ENCODE measurements at regions not wholly inside any gene's neighbourhood (a gene's known extent, or its start where the extent isn't known, plus 50 kb on each side); places are given as distances from the start of the nearest gene placed in this dataset.

DNA sequence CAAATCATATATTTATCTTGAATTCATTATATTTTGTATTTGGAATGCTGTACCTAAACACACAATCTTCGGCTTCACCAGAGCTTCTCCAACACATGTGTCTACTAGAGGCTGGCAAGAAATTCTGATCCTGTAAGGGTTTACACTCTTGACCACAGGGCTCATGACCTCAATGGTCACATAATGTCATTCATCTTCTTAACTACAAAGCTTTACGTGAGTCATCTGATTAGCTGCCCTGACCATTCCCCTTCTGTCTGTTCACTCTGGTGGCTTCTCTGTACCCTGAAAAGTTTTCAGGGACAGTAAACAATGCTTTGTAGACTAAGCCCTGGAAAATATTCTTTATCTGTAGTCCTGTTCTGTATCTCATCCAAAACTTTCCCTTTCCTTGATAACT, 423.9 kb downstream of the CMPK2 start:
- in situ Hi-C loops (cut with MboI; ENCODE audit: low pct_unique_long_range_greater_than_20kb, low sequenced_read_pairs, unreplicated experiment), result no loop called here
- DNase-seq (ENCODE audit: low spot score), result no peak
- TF ChIP-seq, protein P1, sequence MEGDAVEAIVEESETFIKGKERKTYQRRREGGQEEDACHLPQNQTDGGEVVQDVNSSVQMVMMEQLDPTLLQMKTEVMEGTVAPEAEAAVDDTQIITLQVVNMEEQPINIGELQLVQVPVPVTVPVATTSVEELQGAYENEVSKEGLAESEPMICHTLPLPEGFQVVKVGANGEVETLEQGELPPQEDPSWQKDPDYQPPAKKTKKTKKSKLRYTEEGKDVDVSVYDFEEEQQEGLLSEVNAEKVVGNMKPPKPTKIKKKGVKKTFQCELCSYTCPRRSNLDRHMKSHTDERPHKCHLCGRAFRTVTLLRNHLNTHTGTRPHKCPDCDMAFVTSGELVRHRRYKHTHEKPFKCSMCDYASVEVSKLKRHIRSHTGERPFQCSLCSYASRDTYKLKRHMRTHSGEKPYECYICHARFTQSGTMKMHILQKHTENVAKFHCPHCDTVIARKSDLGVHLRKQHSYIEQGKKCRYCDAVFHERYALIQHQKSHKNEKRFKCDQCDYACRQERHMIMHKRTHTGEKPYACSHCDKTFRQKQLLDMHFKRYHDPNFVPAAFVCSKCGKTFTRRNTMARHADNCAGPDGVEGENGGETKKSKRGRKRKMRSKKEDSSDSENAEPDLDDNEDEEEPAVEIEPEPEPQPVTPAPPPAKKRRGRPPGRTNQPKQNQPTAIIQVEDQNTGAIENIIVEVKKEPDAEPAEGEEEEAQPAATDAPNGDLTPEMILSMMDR (IDR thresholded peaks at IDR 0.05; ENCODE audit: extremely low read depth, insufficient read depth, missing control alignments), result no peak

DNA sequence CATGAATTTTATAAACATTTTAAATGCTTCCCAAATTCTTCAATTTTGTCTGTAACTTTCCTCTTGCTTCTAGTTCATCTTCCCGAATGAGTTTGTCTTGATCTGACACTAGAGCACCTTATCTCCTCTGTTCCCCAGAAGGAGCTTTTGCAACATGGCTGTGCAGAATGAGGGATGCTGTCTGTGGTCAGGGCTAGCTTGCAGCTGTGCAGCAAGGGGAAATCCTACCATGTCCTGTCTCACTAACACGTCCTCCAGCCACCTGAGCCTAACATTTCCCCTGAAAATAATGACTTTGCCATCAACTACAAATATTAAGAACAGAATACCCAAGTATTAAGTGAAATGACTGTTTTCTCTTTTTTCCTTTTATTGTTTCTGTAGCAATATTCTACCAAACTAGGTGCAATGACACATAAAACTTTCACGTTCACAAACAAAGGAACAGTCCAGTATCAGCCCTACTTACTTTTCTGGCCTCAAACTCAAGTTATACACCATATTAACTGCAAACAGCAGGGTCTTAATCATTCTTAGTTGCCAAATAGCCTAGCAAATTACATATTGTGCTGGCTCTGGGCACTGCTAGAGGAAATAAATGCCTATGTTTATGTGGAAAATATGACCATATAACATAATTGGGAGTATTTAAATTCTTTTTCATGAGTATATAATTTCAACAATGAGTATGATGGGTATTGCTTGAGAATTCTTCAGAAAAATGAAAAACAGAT, 423.3 kb downstream of the CMPK2 start:
- no peak for DNase-seq (ENCODE audit: low spot score)
- TF ChIP-seq, protein P1 (IDR thresholded peaks at IDR 0.05; ENCODE audit: extremely low read depth, insufficient read depth, missing control alignments), result no peak
- in situ Hi-C loops (cut with MboI; ENCODE audit: low pct_unique_long_range_greater_than_20kb, low sequenced_read_pairs, unreplicated experiment), result no loop called here

DNA sequence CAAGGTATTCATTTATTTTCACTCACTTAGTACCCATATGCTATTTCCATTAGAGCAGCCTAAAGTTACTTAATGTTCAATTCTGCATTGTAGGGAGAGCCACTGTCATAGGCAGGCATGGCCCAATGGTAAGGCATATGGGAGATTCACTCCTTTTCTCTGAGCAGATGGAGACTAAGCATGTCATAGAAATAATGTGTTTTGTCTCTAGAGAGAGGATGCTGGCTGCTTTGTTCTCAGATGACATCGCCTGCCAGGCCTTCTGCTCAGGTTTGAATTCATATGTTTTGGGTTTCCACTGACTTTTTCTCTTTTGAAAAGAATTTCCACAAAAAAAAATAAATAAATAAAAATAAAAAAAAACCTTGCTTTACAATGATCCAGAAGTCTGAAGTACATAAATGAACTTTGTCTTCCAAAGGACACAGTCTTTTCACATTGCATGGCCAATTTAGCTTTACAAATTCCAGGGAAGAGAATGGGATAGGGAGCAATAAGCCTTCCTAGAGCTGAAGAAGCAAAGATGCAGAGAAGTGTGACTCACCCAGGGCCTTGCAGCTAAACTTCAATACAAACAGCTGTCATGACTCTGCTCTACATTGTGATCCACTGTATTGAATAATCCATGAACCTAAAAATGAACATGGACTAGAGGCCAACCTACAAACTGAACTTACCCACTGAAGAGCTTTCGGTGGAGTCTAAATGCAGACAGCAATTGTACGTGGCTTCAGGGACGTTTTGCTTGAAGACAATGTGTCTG, 422.5 kb downstream of the CMPK2 start:
- no peak for DNase-seq (ENCODE audit: low spot score)
- in situ Hi-C loops (cut with MboI; ENCODE audit: low pct_unique_long_range_greater_than_20kb, low sequenced_read_pairs, unreplicated experiment), result no loop called here
- TF ChIP-seq, protein P1 (IDR thresholded peaks at IDR 0.05; ENCODE audit: extremely low read depth, insufficient read depth, missing control alignments), result no peak

DNA sequence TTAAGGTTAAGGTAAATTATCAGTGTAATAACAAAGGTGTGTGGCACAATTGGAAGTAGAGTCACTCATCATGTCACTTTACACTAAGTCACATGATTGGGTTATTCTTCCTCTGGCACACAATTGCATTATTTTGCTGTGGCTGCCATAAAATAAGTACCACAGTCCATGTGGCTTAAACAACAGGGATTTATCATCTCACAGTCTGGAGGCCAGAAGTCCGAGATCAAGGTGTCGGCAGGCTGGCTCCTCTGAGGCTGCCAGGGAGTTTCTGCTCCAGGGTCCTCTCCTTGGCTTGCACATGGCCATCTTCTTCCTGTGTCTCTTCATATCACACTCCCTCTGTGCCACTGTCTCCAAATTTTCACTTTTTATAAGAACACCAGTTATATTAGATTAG, 421.2 kb downstream of the CMPK2 start:
- in situ Hi-C loops (cut with MboI; ENCODE audit: low pct_unique_long_range_greater_than_20kb, low sequenced_read_pairs, unreplicated experiment), result no loop called here
- TF ChIP-seq, protein P1 (IDR thresholded peaks at IDR 0.05; ENCODE audit: extremely low read depth, insufficient read depth, missing control alignments), result no peak

DNA sequence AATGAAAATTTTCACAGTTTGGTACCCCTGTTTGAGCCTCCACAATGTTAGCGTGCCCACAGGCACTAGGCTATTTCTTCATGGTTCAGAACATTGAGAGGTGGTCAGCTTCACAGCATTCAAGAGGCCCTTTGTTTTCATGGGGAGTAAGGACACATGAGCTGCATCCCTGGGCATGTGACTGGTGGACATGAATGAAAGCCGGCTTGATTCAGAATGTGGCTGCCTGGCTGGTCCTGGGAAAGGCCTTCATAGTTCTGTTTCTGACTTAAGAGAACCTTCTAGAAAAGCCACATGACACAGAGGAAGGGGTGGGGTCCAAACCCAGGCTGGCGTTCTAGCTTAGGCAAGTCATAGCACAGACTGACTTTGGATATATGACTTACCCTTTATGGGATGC, 420.6 kb downstream of the CMPK2 start:
- in situ Hi-C loops (cut with MboI; ENCODE audit: low pct_unique_long_range_greater_than_20kb, low sequenced_read_pairs, unreplicated experiment), result no loop called here
- TF ChIP-seq, protein P1 (IDR thresholded peaks at IDR 0.05; ENCODE audit: extremely low read depth, insufficient read depth, missing control alignments), result no peak
- no peak for DNase-seq (ENCODE audit: low spot score)

More for the DNA sequence above, 421.2 kb downstream of the CMPK2 start:
- DNase-seq (ENCODE audit: low spot score), result no peak

DNA sequence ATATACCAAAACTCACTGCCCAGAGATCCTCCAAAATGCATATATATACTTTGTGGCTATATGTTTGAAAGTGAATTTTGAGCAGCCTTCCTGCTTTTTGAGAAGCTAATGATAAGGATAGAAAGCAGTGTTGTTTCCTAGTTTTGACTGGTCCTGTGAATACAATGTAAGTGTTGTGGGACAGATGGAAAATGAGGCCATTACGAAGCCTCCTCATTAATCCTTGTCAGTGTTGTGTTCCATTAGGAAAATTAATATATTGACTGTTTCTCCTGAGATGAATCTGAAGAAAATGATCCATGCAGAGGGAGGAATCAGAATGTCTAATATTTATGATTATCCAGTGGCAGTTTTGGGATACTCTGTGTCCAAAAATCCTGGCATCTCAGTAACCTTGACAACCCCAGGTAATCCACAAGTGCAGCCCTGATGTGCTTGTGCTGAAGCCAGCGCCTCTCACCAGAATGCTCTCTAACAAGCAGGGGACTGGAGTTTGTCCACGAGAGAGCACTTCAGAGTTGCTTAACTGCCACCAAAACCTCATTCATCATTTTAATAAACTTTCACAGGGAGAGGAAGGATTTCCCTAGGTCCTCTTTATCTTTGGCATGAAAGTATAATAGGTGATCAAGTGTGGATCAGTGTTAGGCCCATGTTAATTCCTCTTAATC, 418.6 kb downstream of the CMPK2 start:
- TF ChIP-seq, protein P1 (IDR thresholded peaks at IDR 0.05; ENCODE audit: extremely low read depth, insufficient read depth, missing control alignments), result no peak
- DNase-seq (ENCODE audit: low spot score), result no peak
- in situ Hi-C loops (cut with MboI; ENCODE audit: low pct_unique_long_range_greater_than_20kb, low sequenced_read_pairs, unreplicated experiment), result no loop called here

All from GM13977 (cell line).